ENCODE measurements at regions not wholly inside any gene's neighbourhood (a gene's known extent, or its start where the extent isn't known, plus 50 kb on each side); places are given as distances from the start of the nearest gene placed in this dataset.

DNA sequence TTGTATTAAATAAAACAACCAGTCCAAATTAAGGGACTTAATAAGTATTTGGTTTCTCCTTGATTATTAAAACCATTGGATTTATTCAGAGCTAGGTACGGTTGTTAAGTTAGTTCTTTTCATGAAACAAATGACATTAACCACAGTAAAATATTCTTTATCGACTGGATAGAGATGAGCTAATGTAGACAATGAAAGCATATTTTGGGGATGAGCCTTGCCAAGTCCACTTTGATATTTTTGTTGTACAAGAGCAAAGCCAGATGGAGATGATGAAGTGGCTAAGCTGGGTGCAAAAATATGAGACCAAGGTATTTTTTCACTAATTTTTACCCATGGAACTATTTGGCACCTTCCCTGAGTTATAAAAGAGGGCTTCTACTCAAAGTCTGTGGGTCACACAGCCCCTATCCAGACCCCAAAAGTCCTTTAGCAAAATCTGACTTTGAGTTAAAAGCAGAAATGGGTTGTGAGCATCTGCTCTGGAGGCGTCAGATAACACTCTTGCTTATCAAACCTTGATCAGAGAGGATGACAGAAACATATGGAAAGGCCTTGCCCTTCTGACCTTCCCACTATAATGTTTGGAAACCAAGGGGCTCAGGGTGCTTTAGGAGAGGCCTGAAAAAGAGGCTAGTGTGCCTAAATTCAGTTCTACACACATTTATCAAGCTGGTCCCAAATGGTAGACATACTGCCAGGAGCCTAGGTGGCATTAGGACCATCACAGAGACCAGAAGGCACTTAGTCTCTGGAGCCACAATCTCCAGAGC, 456.8 kb downstream of the MTX2 start:
- TF ChIP-seq RAD21 (IDR thresholded peaks at IDR 0.05; ENCODE audit: low read depth): no peak
- TF ChIP-seq REST (IDR thresholded peaks at IDR 0.05; ENCODE audit: low read depth): no peak
- TF ChIP-seq FOXM1 (IDR thresholded peaks at IDR 0.05; ENCODE audit: borderline replicate concordance, low read depth): no peak
- TF ChIP-seq, protein P1, sequence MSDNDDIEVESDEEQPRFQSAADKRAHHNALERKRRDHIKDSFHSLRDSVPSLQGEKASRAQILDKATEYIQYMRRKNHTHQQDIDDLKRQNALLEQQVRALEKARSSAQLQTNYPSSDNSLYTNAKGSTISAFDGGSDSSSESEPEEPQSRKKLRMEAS (IDR thresholded peaks at IDR 0.05): no peak
- TF ChIP-seq EGR1 (IDR thresholded peaks at IDR 0.05): no peak
- TF ChIP-seq TAF1 (IDR thresholded peaks at IDR 0.05; ENCODE audit: low read depth): no peak
- TF ChIP-seq EP300 (IDR thresholded peaks at IDR 0.05; ENCODE audit: borderline replicate concordance): no peak
- TF ChIP-seq CEBPB (IDR thresholded peaks at IDR 0.05): no peak
- no peak for TF ChIP-seq YY1 (IDR thresholded peaks at IDR 0.05; ENCODE audit: low read depth)
- no peak for TF ChIP-seq NFIC (IDR thresholded peaks at IDR 0.05)
